Body of pancreas (tissue), 4 donors: ENCODE measurements at regions not wholly inside any gene's neighbourhood (a gene's known extent, or its start where the extent isn't known, plus 50 kb on each side); places are given as distances from the start of the nearest gene placed in this dataset.

Experiments used
- POLR2A ChIP-seq, 3 donors: fragments of 450-650 bp; IDR thresholded peaks; one replicate each; pipeline ENCODE4 v1.6.1; 2016; ENCODE audit warnings: antibody characterized with exemption in 3 of 3, mild to moderate bottlenecking in 2 of 3
- TF ChIP-seq, protein P1 (sequence below), 7 experiments: fragments of 450-650 bp in 4 of 7; fragments of 200-600 bp in 3 of 7; sonication (generic) in 3 of 7; IDR thresholded peaks; one replicate each; pipeline ENCODE4 v1.5.1; 2016 to 2019; ENCODE audit warnings: antibody characterized with exemption in 7 of 7

DNA sequence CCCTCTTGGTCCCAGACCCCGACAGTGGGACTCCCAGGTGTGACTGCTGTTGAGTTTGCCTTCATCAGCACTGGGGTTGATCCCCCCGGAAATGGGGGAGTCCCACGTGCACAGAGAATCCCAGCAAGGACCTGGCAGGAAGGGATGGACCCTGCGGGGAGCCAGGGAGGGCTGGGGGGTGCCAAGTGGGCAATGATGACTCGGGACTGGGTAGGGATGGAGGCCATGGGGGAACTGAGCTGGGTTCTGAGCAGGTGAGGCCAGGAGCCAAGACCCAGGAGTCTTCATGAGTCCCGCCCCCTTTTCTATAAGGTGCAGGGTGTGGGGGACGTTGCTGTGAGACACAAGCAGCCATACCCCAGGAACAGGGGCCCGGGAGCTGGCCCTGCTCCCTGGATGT lies 103.8 kb downstream of the CRYAA start:
- TF ChIP-seq, protein P1, sequence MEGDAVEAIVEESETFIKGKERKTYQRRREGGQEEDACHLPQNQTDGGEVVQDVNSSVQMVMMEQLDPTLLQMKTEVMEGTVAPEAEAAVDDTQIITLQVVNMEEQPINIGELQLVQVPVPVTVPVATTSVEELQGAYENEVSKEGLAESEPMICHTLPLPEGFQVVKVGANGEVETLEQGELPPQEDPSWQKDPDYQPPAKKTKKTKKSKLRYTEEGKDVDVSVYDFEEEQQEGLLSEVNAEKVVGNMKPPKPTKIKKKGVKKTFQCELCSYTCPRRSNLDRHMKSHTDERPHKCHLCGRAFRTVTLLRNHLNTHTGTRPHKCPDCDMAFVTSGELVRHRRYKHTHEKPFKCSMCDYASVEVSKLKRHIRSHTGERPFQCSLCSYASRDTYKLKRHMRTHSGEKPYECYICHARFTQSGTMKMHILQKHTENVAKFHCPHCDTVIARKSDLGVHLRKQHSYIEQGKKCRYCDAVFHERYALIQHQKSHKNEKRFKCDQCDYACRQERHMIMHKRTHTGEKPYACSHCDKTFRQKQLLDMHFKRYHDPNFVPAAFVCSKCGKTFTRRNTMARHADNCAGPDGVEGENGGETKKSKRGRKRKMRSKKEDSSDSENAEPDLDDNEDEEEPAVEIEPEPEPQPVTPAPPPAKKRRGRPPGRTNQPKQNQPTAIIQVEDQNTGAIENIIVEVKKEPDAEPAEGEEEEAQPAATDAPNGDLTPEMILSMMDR (IDR thresholded peaks at IDR 0.05), result no peak
- TF ChIP-seq POLR2A (IDR thresholded peaks at IDR 0.05), result no peak
